Fibroblast of lung (primary cell): ENCODE measurements at regions not wholly inside any gene's neighbourhood (a gene's known extent, or its start where the extent isn't known, plus 50 kb on each side); places are given as distances from the start of the nearest gene placed in this dataset.

Experiments
- DNase-seq, 2 donors: peaks; one replicate each; pipeline versions ENCODE4 v3.0.0 to v3.0.0-alpha.2; 2010; ENCODE audit warnings: low read depth in 2 of 2
- H2AFZ ChIP-seq: 2 replicates; pipeline ENCODE4 v1.5.1; 2012; ENCODE audit warnings: low read length, control low read depth, inconsistent platforms
- H3K27ac ChIP-seq: 2 replicates; pipeline ENCODE4 v1.5.1; 2011; ENCODE audit warnings: low read length, control low read depth; ENCODE audit not compliant: insufficient read depth
- H3K27me3 ChIP-seq: 2 replicates; pipeline ENCODE4 v1.5.1; 2011; ENCODE audit warnings: mild to moderate bottlenecking, low read length; ENCODE audit not compliant: control insufficient read depth, insufficient read depth
- H3K36me3 ChIP-seq: 2 replicates; pipeline ENCODE4 v1.5.1; 2011; ENCODE audit warnings: low read length; ENCODE audit not compliant: control insufficient read depth, insufficient read depth
- H3K4me1 ChIP-seq: 2 replicates; pipeline ENCODE4 v1.5.1; 2011; ENCODE audit warnings: low read length; ENCODE audit not compliant: control insufficient read depth, insufficient read depth; ENCODE audit errors: extremely low read depth
- H3K4me2 ChIP-seq: 2 replicates; pipeline ENCODE4 v1.5.1; 2011; ENCODE audit warnings: low read length, control low read depth; ENCODE audit not compliant: insufficient read depth; ENCODE audit errors: extremely low read depth
- H3K4me3 ChIP-seq, 4 experiments: fragments of 200-600 bp in 1 of 4; sonication (generic) in 1 of 4; replicated peaks in 1 of 4; 2 replicates each; pipeline ENCODE4 v1.5.1; 2011 to 2016; ENCODE audit warnings: low read length in 4 of 4, low read depth in 3 of 4, mild to moderate bottlenecking in 3 of 4, control low read depth in 2 of 4, inconsistent platforms in 1 of 4, mixed read lengths in 1 of 4; ENCODE audit not compliant: insufficient read depth in 1 of 4; ENCODE audit errors: control extremely low read depth in 1 of 4
- H3K79me2 ChIP-seq: 2 replicates; pipeline ENCODE4 v1.5.1; 2012; ENCODE audit warnings: mild to moderate bottlenecking, low read length, inconsistent platforms; ENCODE audit not compliant: control insufficient read depth, insufficient read depth
- H3K9ac ChIP-seq: 2 replicates; pipeline ENCODE4 v1.5.1; 2011; ENCODE audit warnings: mild to moderate bottlenecking, low read length, control low read depth; ENCODE audit not compliant: insufficient read depth
- H3K9me3 ChIP-seq: 2 replicates; pipeline ENCODE4 v1.5.1; 2012; ENCODE audit warnings: low read depth, low read length; ENCODE audit not compliant: control insufficient read depth, insufficient read depth
- H4K20me1 ChIP-seq: 2 replicates; pipeline ENCODE4 v1.5.1; 2011; ENCODE audit warnings: low read length; ENCODE audit not compliant: control insufficient read depth, insufficient read depth; ENCODE audit errors: extremely low read depth
- EZH2 ChIP-seq: IDR thresholded peaks from 2 replicates; pipeline ENCODE4 v1.5.1; 2012; ENCODE audit warnings: low read length, control low read depth, mild to moderate bottlenecking; ENCODE audit errors: missing control alignments
- TF ChIP-seq, protein P1 (sequence below), 2 donors: IDR thresholded peaks in 1 of 2; conservative IDR thresholded peaks in 1 of 2; 1 replicate in 1 of 2; 2 replicates in 1 of 2; pipeline ENCODE4 v1.5.1; 2011 to 2012; ENCODE audit warnings: low read length in 2 of 2, control low read depth in 1 of 2, inconsistent platforms in 1 of 2, low read depth in 1 of 2, mild to moderate bottlenecking in 1 of 2

DNA sequence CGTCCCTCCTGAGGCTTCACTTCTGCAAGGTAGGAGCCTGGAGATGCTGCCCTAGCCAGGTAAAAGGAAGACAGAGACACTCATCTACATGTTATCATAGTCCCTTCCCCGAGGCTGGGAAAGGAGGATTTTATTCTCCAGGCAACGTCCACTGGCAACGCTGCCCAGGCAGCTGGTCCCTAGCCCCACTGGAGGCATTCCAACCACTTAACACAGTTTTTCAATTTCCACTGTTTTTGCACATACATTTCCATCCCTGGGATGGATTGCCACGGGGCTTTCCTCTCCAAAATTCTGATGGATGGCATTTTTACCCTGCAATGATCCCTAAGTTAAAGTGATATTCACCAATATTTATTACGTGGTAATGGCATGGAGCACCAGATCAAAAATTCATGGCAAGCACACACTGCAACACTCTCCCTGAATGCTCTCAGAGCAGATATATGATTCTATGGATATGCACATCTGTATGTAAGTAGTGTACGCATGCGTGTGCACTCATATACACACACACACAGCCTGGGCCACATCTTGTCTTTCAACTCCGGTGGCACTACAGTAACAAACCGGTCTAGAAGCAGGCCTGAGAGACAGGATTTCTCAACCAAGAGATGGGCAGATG, 322.3 kb upstream of the TSHZ3 start:
- Histone ChIP-seq H4K20me1 (no peaks in the 10 kb centered on the region), H3K9me3 (no peaks in the 10 kb centered on the region), H3K4me3 (no peak overlapping the region), H3K4me1 (peaks cover 12% of the 10 kb centered on the region), H3K4me2 (no peak overlapping the region), H3K9ac (no peak overlapping the region), H3K27me3 (no peaks in the 10 kb centered on the region), H2AFZ (no peak overlapping the region), H3K36me3 (no peaks in the 10 kb centered on the region), H3K79me2 (no peaks in the 10 kb centered on the region), H3K27ac (no peak overlapping the region)
- DNase-seq, result no peak
- TF ChIP-seq EZH2, result no peak
- TF ChIP-seq, protein P1, sequence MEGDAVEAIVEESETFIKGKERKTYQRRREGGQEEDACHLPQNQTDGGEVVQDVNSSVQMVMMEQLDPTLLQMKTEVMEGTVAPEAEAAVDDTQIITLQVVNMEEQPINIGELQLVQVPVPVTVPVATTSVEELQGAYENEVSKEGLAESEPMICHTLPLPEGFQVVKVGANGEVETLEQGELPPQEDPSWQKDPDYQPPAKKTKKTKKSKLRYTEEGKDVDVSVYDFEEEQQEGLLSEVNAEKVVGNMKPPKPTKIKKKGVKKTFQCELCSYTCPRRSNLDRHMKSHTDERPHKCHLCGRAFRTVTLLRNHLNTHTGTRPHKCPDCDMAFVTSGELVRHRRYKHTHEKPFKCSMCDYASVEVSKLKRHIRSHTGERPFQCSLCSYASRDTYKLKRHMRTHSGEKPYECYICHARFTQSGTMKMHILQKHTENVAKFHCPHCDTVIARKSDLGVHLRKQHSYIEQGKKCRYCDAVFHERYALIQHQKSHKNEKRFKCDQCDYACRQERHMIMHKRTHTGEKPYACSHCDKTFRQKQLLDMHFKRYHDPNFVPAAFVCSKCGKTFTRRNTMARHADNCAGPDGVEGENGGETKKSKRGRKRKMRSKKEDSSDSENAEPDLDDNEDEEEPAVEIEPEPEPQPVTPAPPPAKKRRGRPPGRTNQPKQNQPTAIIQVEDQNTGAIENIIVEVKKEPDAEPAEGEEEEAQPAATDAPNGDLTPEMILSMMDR (conservative IDR thresholded peaks at IDR 0.05 in 1 of 2, IDR thresholded peaks at IDR 0.05 in 1 of 2; ENCODE audit: low read depth in 1 of 2, low read length in 2 of 2), result no peak

DNA sequence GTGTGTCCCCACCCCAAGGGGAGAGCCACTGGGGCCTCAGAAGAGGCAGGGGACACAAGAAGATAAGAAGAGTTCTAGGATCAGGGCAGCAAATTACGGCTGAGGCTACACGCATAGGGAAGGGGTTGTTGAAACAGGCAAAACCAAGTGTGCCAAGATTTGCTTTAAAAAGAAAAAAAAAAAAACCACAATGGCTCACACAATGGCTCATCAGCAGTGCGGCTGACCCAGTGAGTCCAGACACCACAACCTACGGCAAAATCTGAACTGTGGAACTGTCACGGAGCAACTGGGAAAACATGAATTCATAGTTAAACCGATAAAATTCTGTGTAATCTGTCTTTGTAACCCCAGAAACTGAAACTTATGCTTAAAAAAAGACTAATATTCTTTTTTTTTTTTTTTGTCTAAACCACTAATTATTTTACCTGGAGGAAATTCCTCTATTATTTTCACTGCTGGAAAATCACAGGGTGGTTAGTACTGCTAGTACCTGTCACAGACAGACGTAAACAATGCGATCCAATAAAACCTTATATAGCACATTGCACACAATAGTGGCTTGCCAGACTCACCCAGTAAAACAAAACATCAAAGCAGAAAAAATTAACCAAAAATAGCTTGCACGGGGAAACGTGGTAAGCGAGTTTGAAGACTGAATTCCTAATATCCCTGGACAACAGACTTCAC, 325.4 kb upstream of the TSHZ3 start:
- no peaks in the 10 kb centered on the region for H4K20me1 ChIP-seq
- peak overlapping the region; percentile 20 for H2AFZ ChIP-seq
- H3K4me1 ChIP-seq, result peaks cover 12% of the 10 kb centered on the region
- TF ChIP-seq, protein P1 (conservative IDR thresholded peaks at IDR 0.05 in 1 of 2, IDR thresholded peaks at IDR 0.05 in 1 of 2; ENCODE audit: low read depth in 1 of 2, low read length in 2 of 2), result no peak
- no peak for TF ChIP-seq EZH2
- no peaks in the 10 kb centered on the region for H3K9me3 ChIP-seq
- H3K9ac ChIP-seq, result no peak overlapping the region
- no peaks in the 10 kb centered on the region for H3K27me3 ChIP-seq
- no peaks in the 10 kb centered on the region for H3K36me3 ChIP-seq
- peak overlapping the region in 2 of 4 experiments; percentile 12 to 42 for H3K4me3 ChIP-seq
- peak; percentile 58 to 89 for DNase-seq
- no peaks in the 10 kb centered on the region for H3K79me2 ChIP-seq
- H3K27ac ChIP-seq, result peak overlapping the region; percentile 14
- peak overlapping the region; percentile 72 for H3K4me2 ChIP-seq

DNA sequence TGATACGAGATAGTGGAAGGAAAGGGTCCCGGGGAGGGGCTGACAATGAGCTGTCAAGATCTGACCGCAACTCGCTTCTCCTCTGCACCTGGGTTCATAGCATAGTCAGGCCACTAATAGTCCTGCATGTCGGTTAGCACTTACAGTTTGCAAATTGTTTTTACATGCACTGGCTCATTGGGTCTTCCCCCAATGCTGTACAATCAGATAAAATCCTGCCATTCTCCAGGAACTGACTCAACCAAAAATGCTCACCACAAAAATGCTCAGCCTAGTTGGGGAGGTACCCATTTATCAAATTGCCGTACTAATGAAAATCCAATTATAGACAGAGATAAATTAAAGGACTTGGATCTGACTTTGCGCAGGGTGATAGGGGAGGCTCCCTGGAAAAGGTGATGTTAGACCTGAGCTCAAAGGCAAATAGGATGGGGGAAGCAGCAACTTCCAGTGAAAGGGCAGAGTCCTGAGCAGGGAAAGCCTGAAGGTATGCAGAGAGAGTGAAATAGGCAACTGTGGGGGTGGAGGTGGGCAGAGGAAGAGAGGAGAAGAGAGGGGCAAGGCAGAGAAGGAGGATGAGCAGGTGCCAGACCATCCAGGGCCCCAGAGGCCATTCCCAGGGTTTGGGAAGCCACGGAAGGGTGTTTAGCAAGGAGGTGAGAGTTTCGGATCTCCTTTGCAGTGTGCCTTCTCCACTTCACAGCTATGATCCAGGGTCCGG, 326.1 kb upstream of the TSHZ3 start:
- H4K20me1 ChIP-seq, result no peaks in the 10 kb centered on the region
- no peaks in the 10 kb centered on the region for H3K36me3 ChIP-seq
- H3K27me3 ChIP-seq, result no peaks in the 10 kb centered on the region
- peaks cover 12% of the 10 kb centered on the region for H3K4me1 ChIP-seq
- H3K27ac ChIP-seq, result no peak overlapping the region
- H3K9me3 ChIP-seq, result no peaks in the 10 kb centered on the region
- no peaks in the 10 kb centered on the region for H3K79me2 ChIP-seq
- H3K9ac ChIP-seq, result no peak overlapping the region
- H2AFZ ChIP-seq, result no peak overlapping the region
- peak overlapping the region; percentile 72 for H3K4me2 ChIP-seq
- no peak for TF ChIP-seq EZH2
- TF ChIP-seq, protein P1 (conservative IDR thresholded peaks at IDR 0.05 in 1 of 2, IDR thresholded peaks at IDR 0.05 in 1 of 2; ENCODE audit: low read depth in 1 of 2, low read length in 2 of 2), result no peak
- H3K4me3 ChIP-seq, result peak overlapping the region in 2 of 4 experiments; percentile 12 to 42
- peak; percentile 63 to 94 for DNase-seq
